Loucy (cell line): ENCODE measurements at regions not wholly inside any gene's neighbourhood (a gene's known extent, or its start where the extent isn't known, plus 50 kb on each side); places are given as distances from the start of the nearest gene placed in this dataset.

Experiments
- H2AFZ ChIP-seq: fragments of 200-600 bp; sonication (generic); 2 replicates; pipeline ENCODE4 v1.6.0; 2016; ENCODE audit warnings: antibody characterized with exemption, mild to moderate bottlenecking, low read length, moderate library complexity
- H3F3A ChIP-seq: fragments of 200-600 bp; 2 replicates; pipeline ENCODE4 v1.6.0; 2016; ENCODE audit warnings: antibody characterized with exemption, low read depth, mild to moderate bottlenecking
- H3K27me3 ChIP-seq: fragments of 200-600 bp; sonication (generic); 2 replicates; pipeline ENCODE4 v1.6.1; 2014; ENCODE audit warnings: low read length, mild to moderate bottlenecking; ENCODE audit not compliant: insufficient read depth, poor library complexity, severe bottlenecking
- H3K36me3 ChIP-seq: fragments of 200-600 bp; sonication (generic); 2 replicates; pipeline ENCODE4 v1.6.1; 2016; ENCODE audit warnings: low read length; ENCODE audit not compliant: insufficient read depth
- H3K4me1 ChIP-seq: fragments of 200-600 bp; sonication (generic); 2 replicates; pipeline ENCODE4 v1.5.1; 2014; ENCODE audit warnings: low read length, mild to moderate bottlenecking; ENCODE audit not compliant: insufficient read depth, poor library complexity, severe bottlenecking
- H3K4me2 ChIP-seq: fragments of 200-600 bp; sonication (generic); 2 replicates; pipeline ENCODE4 v1.6.0; 2014; ENCODE audit warnings: antibody characterized with exemption, low read length, low read depth, mild to moderate bottlenecking; ENCODE audit not compliant: poor library complexity, severe bottlenecking
- H3K4me3 ChIP-seq: fragments of 200-600 bp; sonication (generic); 2 replicates; pipeline ENCODE4 v1.5.1; 2014; ENCODE audit warnings: low read length, mild to moderate bottlenecking, mixed read lengths; ENCODE audit not compliant: poor library complexity, severe bottlenecking
- H3K79me2 ChIP-seq: fragments of 200-600 bp; sonication (generic); 2 replicates; pipeline ENCODE4 v1.6.1; 2014; ENCODE audit warnings: low read length; ENCODE audit not compliant: insufficient read depth
- H3K9ac ChIP-seq: fragments of 200-600 bp; sonication (generic); 2 replicates; pipeline ENCODE4 v1.6.0; 2014; ENCODE audit warnings: mild to moderate bottlenecking, low read depth, low read length, moderate library complexity; ENCODE audit not compliant: poor library complexity, severe bottlenecking
- H3K9me2 ChIP-seq: fragments of 200-600 bp; sonication (generic); replicated peaks from 2 replicates; pipeline ENCODE4 v1.6.1; 2016; ENCODE audit warnings: low read depth, low read length, mixed read lengths
- H3K9me3 ChIP-seq: fragments of 200-600 bp; sonication (generic); 2 replicates; pipeline ENCODE4 v1.6.1; 2014; ENCODE audit warnings: mild to moderate bottlenecking, antibody characterized with exemption, low read length, low read depth; ENCODE audit not compliant: insufficient read depth
- H4K20me1 ChIP-seq: fragments of 200-600 bp; sonication (generic); 2 replicates; pipeline ENCODE4 v1.6.0; 2014; ENCODE audit warnings: antibody characterized with exemption, low read length, mild to moderate bottlenecking; ENCODE audit not compliant: insufficient read depth, poor library complexity, severe bottlenecking
- EZH2phosphoT487 ChIP-seq: fragments of 200-600 bp; IDR thresholded peaks from 2 replicates; pipeline ENCODE4 v1.6.1; 2018; ENCODE audit warnings: antibody characterized with exemption, mild to moderate bottlenecking, moderate library complexity, borderline replicate concordance
- TF ChIP-seq, protein P1 (sequence below): fragments of 200-600 bp; sonication (generic); conservative IDR thresholded peaks from 2 replicates; pipeline ENCODE4 v1.5.1; 2014; ENCODE audit warnings: mild to moderate bottlenecking, antibody characterized with exemption, low read length

DNA sequence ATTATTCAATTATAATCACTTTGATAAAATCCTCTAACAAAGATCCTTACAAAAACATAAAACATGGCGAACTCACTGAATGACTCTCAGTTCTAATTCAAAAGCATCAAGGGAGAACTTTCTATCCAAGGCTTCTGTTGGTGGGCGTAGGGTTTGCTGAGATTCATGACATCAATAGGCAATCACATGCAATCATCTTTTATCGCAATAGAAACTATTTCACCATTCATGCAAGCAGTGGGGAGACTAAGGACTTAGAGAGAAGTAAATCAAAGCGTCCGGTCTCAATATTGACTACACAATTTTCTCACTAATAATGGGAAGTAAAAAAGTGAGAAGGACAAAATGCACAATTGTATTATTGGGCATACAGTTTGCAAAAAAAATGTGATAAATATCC lies 168.7 kb downstream of the SCG2 start:
- no peaks in the 10 kb centered on the region for H3F3A ChIP-seq
- no peaks in the 10 kb centered on the region for H3K4me1 ChIP-seq

DNA sequence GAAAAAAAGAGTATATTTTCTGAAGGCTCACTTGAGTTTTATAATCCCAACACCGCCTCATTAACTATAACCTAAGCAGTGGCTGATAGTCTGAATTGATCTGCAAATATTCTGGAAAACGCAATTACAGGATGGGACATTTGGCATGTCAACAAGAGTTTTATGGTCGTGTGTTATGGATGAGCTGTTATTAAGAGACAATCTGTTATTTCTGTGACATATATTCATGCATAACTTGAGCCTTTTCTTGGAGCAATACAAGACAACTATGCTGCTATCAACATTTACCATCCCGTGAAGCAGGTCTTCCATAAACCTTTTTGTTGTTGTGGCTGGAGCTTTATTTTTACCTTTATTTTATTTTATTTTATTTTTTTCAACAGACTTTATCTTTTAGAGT lies 164.4 kb downstream of the SCG2 start:
- Histone ChIP-seq H3K9me2 (no peaks in the 10 kb centered on the region), H2AFZ (no peak overlapping the region), H3K4me2 (no peak overlapping the region), H3K9ac (no peak overlapping the region), H3K36me3 (no peaks in the 10 kb centered on the region), H3K4me1 (no peaks in the 10 kb centered on the region), H3K9me3 (no peaks in the 10 kb centered on the region), H3F3A (no peaks in the 10 kb centered on the region), H3K27me3 (no peaks in the 10 kb centered on the region), H3K4me3 (no peak overlapping the region), H3K79me2 (no peaks in the 10 kb centered on the region), H4K20me1 (no peaks in the 10 kb centered on the region)
- TF ChIP-seq, protein P1, sequence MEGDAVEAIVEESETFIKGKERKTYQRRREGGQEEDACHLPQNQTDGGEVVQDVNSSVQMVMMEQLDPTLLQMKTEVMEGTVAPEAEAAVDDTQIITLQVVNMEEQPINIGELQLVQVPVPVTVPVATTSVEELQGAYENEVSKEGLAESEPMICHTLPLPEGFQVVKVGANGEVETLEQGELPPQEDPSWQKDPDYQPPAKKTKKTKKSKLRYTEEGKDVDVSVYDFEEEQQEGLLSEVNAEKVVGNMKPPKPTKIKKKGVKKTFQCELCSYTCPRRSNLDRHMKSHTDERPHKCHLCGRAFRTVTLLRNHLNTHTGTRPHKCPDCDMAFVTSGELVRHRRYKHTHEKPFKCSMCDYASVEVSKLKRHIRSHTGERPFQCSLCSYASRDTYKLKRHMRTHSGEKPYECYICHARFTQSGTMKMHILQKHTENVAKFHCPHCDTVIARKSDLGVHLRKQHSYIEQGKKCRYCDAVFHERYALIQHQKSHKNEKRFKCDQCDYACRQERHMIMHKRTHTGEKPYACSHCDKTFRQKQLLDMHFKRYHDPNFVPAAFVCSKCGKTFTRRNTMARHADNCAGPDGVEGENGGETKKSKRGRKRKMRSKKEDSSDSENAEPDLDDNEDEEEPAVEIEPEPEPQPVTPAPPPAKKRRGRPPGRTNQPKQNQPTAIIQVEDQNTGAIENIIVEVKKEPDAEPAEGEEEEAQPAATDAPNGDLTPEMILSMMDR = no peak
- no peak for TF ChIP-seq EZH2phosphoT487

More for the DNA sequence above, 168.7 kb downstream of the SCG2 start:
- H3K27me3 ChIP-seq = no peaks in the 10 kb centered on the region
- H3K36me3 ChIP-seq = no peaks in the 10 kb centered on the region
- no peak overlapping the region for H3K4me3 ChIP-seq
- no peak overlapping the region for H3K4me2 ChIP-seq
- no peak for TF ChIP-seq EZH2phosphoT487
- TF ChIP-seq, protein P1 = no peak
- H3K9me2 ChIP-seq = no peaks in the 10 kb centered on the region
- no peaks in the 10 kb centered on the region for H3K79me2 ChIP-seq
- no peak overlapping the region for H3K9ac ChIP-seq
- no peaks in the 10 kb centered on the region for H3K9me3 ChIP-seq
- no peaks in the 10 kb centered on the region for H4K20me1 ChIP-seq
- no peak overlapping the region for H2AFZ ChIP-seq

DNA sequence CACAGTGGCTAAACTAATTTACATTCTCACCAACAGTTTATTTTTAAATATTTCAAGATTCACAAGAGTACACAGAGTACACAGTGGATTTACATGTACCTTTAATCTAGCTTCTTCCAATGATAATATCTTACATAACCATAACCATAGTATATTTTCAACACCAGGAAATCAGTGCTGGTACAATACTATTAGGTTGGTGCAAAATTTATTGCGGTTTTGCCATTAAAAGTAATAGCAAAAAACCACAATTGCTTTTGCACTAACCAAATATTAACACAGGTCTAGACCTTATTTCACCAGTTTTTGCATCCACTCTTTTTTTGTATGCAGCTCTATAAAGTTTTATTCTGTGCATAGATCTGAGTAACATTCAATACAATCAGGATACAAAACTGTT lies 163.0 kb downstream of the SCG2 start:
- TF ChIP-seq, protein P1 = no peak
- TF ChIP-seq EZH2phosphoT487 = no peak
- H4K20me1 ChIP-seq = no peaks in the 10 kb centered on the region
- no peaks in the 10 kb centered on the region for H3K79me2 ChIP-seq
- no peak overlapping the region for H2AFZ ChIP-seq
- H3K9ac ChIP-seq = no peak overlapping the region
- H3K4me3 ChIP-seq = no peak overlapping the region
- no peaks in the 10 kb centered on the region for H3K4me1 ChIP-seq
- no peaks in the 10 kb centered on the region for H3K9me3 ChIP-seq
- no peak overlapping the region for H3K4me2 ChIP-seq
- no peaks in the 10 kb centered on the region for H3K9me2 ChIP-seq
- H3K27me3 ChIP-seq = no peaks in the 10 kb centered on the region
- H3K36me3 ChIP-seq = no peaks in the 10 kb centered on the region
- H3F3A ChIP-seq = no peaks in the 10 kb centered on the region
